Loucy (cell line): ENCODE measurements at regions not wholly inside any gene's neighbourhood (a gene's known extent, or its start where the extent isn't known, plus 50 kb on each side); places are given as distances from the start of the nearest gene placed in this dataset.

Experiments
- H2AFZ ChIP-seq: fragments of 200-600 bp; sonication (generic); 2 replicates; pipeline ENCODE4 v1.6.0; 2016; ENCODE audit warnings: antibody characterized with exemption, mild to moderate bottlenecking, low read length, moderate library complexity
- H3F3A ChIP-seq: fragments of 200-600 bp; 2 replicates; pipeline ENCODE4 v1.6.0; 2016; ENCODE audit warnings: antibody characterized with exemption, low read depth, mild to moderate bottlenecking
- H3K27me3 ChIP-seq: fragments of 200-600 bp; sonication (generic); 2 replicates; pipeline ENCODE4 v1.6.1; 2014; ENCODE audit warnings: low read length, mild to moderate bottlenecking; ENCODE audit not compliant: insufficient read depth, poor library complexity, severe bottlenecking
- H3K36me3 ChIP-seq: fragments of 200-600 bp; sonication (generic); 2 replicates; pipeline ENCODE4 v1.6.1; 2016; ENCODE audit warnings: low read length; ENCODE audit not compliant: insufficient read depth
- H3K4me1 ChIP-seq: fragments of 200-600 bp; sonication (generic); 2 replicates; pipeline ENCODE4 v1.5.1; 2014; ENCODE audit warnings: low read length, mild to moderate bottlenecking; ENCODE audit not compliant: insufficient read depth, poor library complexity, severe bottlenecking
- H3K4me2 ChIP-seq: fragments of 200-600 bp; sonication (generic); 2 replicates; pipeline ENCODE4 v1.6.0; 2014; ENCODE audit warnings: antibody characterized with exemption, low read length, low read depth, mild to moderate bottlenecking; ENCODE audit not compliant: poor library complexity, severe bottlenecking
- H3K4me3 ChIP-seq: fragments of 200-600 bp; sonication (generic); 2 replicates; pipeline ENCODE4 v1.5.1; 2014; ENCODE audit warnings: low read length, mild to moderate bottlenecking, mixed read lengths; ENCODE audit not compliant: poor library complexity, severe bottlenecking
- H3K79me2 ChIP-seq: fragments of 200-600 bp; sonication (generic); 2 replicates; pipeline ENCODE4 v1.6.1; 2014; ENCODE audit warnings: low read length; ENCODE audit not compliant: insufficient read depth
- H3K9ac ChIP-seq: fragments of 200-600 bp; sonication (generic); 2 replicates; pipeline ENCODE4 v1.6.0; 2014; ENCODE audit warnings: mild to moderate bottlenecking, low read depth, low read length, moderate library complexity; ENCODE audit not compliant: poor library complexity, severe bottlenecking
- H3K9me2 ChIP-seq: fragments of 200-600 bp; sonication (generic); replicated peaks from 2 replicates; pipeline ENCODE4 v1.6.1; 2016; ENCODE audit warnings: low read depth, low read length, mixed read lengths
- H3K9me3 ChIP-seq: fragments of 200-600 bp; sonication (generic); 2 replicates; pipeline ENCODE4 v1.6.1; 2014; ENCODE audit warnings: mild to moderate bottlenecking, antibody characterized with exemption, low read length, low read depth; ENCODE audit not compliant: insufficient read depth
- H4K20me1 ChIP-seq: fragments of 200-600 bp; sonication (generic); 2 replicates; pipeline ENCODE4 v1.6.0; 2014; ENCODE audit warnings: antibody characterized with exemption, low read length, mild to moderate bottlenecking; ENCODE audit not compliant: insufficient read depth, poor library complexity, severe bottlenecking
- EZH2phosphoT487 ChIP-seq: fragments of 200-600 bp; IDR thresholded peaks from 2 replicates; pipeline ENCODE4 v1.6.1; 2018; ENCODE audit warnings: antibody characterized with exemption, mild to moderate bottlenecking, moderate library complexity, borderline replicate concordance
- TF ChIP-seq, protein P1 (sequence below): fragments of 200-600 bp; sonication (generic); conservative IDR thresholded peaks from 2 replicates; pipeline ENCODE4 v1.5.1; 2014; ENCODE audit warnings: mild to moderate bottlenecking, antibody characterized with exemption, low read length

GRCh38 chr19:30815889-30816580, 443.9 kb downstream of the ZNF536 start:
- Histone ChIP-seq H3K9me2 (no peaks in the 10 kb centered on the region), H3K27me3 (no peaks in the 10 kb centered on the region), H3K4me3 (no peak overlapping the region), H4K20me1 (no peaks in the 10 kb centered on the region), H2AFZ (no peak overlapping the region), H3K4me1 (no peaks in the 10 kb centered on the region), H3K36me3 (no peaks in the 10 kb centered on the region), H3K4me2 (no peak overlapping the region), H3K9ac (no peak overlapping the region), H3F3A (no peaks in the 10 kb centered on the region), H3K9me3 (0 out of 2 replicates have a peak, but pooled peaks cover 9% of the 10 kb centered on the region), H3K79me2 (no peaks in the 10 kb centered on the region)
- TF ChIP-seq, protein P1, sequence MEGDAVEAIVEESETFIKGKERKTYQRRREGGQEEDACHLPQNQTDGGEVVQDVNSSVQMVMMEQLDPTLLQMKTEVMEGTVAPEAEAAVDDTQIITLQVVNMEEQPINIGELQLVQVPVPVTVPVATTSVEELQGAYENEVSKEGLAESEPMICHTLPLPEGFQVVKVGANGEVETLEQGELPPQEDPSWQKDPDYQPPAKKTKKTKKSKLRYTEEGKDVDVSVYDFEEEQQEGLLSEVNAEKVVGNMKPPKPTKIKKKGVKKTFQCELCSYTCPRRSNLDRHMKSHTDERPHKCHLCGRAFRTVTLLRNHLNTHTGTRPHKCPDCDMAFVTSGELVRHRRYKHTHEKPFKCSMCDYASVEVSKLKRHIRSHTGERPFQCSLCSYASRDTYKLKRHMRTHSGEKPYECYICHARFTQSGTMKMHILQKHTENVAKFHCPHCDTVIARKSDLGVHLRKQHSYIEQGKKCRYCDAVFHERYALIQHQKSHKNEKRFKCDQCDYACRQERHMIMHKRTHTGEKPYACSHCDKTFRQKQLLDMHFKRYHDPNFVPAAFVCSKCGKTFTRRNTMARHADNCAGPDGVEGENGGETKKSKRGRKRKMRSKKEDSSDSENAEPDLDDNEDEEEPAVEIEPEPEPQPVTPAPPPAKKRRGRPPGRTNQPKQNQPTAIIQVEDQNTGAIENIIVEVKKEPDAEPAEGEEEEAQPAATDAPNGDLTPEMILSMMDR = no peak
- no peak for TF ChIP-seq EZH2phosphoT487

DNA sequence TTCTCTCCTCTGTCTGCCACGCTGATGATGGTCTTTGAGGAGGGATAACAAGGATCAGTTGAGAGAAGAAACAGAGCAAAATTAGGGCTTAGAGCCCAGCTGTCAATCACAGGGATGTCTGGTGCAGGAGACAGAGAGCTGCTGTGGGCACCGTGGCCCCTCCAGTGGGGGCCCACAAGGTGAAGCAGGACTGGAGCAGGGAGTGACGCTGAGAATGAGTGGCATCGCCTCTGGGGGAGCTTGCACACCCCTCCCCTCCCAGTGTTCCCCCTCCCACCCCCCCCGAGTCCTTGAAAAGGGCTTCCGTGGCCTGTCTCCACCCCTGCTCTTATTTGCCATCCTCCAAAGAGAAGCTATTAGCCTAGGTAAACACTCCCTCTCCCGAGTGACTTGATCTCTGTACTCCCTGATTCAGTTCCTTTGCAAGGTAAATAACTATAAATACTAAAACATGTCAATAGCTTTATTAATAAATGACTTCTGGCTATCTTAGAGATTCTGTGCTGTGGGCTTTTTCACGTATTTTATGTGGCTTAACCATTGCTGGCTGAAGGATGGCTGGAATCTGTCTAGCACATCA, 440.0 kb downstream of the ZNF536 start:
- no peaks in the 10 kb centered on the region for H3K9me2 ChIP-seq
- no peaks in the 10 kb centered on the region for H4K20me1 ChIP-seq
- H3K9me3 ChIP-seq = peaks cover 9% of the 10 kb centered on the region; the same call in 1 of the 2 replicates
- H3K4me2 ChIP-seq = no peak overlapping the region
- H3K79me2 ChIP-seq = no peaks in the 10 kb centered on the region
- H3K4me3 ChIP-seq = no peak overlapping the region
- H2AFZ ChIP-seq = no peak overlapping the region
- no peaks in the 10 kb centered on the region for H3F3A ChIP-seq
- H3K4me1 ChIP-seq = no peaks in the 10 kb centered on the region
- no peaks in the 10 kb centered on the region for H3K27me3 ChIP-seq
- no peak overlapping the region for H3K9ac ChIP-seq
- TF ChIP-seq, protein P1 = no peak
- TF ChIP-seq EZH2phosphoT487 = no peak
- H3K36me3 ChIP-seq = no peaks in the 10 kb centered on the region

DNA sequence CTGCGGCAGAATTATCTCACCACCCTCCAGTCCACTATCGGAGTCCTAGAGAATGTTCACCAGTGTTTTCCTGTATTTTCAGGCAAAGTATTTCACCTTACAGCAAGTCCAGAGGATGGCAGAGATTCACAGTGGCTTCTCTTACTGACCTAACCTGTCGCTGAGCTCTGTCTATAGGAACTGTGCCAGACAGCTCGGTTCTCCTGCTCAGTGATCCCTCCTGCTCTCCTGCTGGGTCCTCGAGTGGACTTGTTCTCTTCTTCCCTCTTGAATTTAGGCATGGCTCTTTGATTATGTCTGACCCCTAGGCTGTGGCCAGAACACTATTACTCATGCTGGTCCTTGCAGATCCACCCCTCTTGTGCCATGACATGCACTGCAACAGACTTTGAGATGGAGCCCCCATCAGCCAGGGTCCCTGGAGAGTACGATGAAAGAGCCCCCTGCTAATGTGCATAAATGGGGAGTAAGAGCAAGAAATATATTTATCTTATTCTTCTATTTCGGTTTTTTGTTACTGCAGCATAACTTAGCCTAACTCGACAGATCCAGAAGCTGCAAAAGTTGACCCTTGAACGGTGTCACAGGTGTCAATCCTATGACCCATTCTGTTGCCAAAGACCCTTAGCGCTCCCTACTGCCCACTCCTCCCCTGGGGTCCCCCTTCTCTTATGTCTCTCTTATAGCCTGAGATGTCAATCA, 439.4 kb downstream of the ZNF536 start:
- no peaks in the 10 kb centered on the region for H3K79me2 ChIP-seq
- no peaks in the 10 kb centered on the region for H3K36me3 ChIP-seq
- no peaks in the 10 kb centered on the region for H3K9me2 ChIP-seq
- no peak overlapping the region for H3K4me2 ChIP-seq
- no peaks in the 10 kb centered on the region for H4K20me1 ChIP-seq
- H3K4me3 ChIP-seq = no peak overlapping the region
- H3F3A ChIP-seq = no peaks in the 10 kb centered on the region
- TF ChIP-seq, protein P1 = no peak
- TF ChIP-seq EZH2phosphoT487 = no peak
- no peak overlapping the region for H3K9ac ChIP-seq
- H3K27me3 ChIP-seq = no peaks in the 10 kb centered on the region
- no peaks in the 10 kb centered on the region for H3K4me1 ChIP-seq
- H3K9me3 ChIP-seq = peaks cover 5% of the 10 kb centered on the region; the same call in 1 of the 2 replicates
- H2AFZ ChIP-seq = no peak overlapping the region
